Heart right ventricle (tissue), 16 donors: ENCODE measurements at regions not wholly inside any gene's neighbourhood (a gene's known extent, or its start where the extent isn't known, plus 50 kb on each side); places are given as distances from the start of the nearest gene placed in this dataset.
"Not testable (repeated sequence)": the region's sequence is repeated elsewhere in the genome, so short reads cannot be mapped to it uniquely, and the experiment has no call there.

ENCODE experiments used
- ATAC-seq, 8 donors: fragments of 200-7000 bp; cut with Tn5 transposase; one replicate each; pipeline ENCODE4 v1.9.1; 2020; ENCODE audit warnings: mild to moderate bottlenecking in 8 of 8, moderate library complexity in 8 of 8, moderate number of reproducible peaks in 1 of 8
- DNase-seq, 2 donors: peaks; one replicate each; pipeline ENCODE4 v3.0.0-alpha.2; 2020
- H3K27ac ChIP-seq, 10 donors: fragments of 200-600 bp; sonication (generic) in 2 of 10; one replicate each; pipeline versions ENCODE4 v1.5.0 to v1.8.0; 2020 to 2022; ENCODE audit warnings: mild to moderate bottlenecking in 3 of 10
- H3K27me3 ChIP-seq, 7 donors: fragments of 200-600 bp; one replicate each; pipeline ENCODE4 v1.8.0; 2021 to 2022; ENCODE audit warnings: mild to moderate bottlenecking in 2 of 7
- H3K36me3 ChIP-seq, 9 donors: fragments of 200-600 bp; sonication (generic) in 1 of 9; one replicate each; pipeline versions ENCODE4 v1.5.0 to v1.8.0; 2020 to 2022; ENCODE audit warnings: mild to moderate bottlenecking in 2 of 9
- H3K4me1 ChIP-seq, 9 donors: fragments of 200-600 bp; sonication (generic) in 1 of 9; one replicate each; pipeline versions ENCODE4 v1.5.0 to v1.8.0; 2020 to 2022; ENCODE audit warnings: mild to moderate bottlenecking in 4 of 9
- H3K4me3 ChIP-seq, 10 donors: fragments of 200-600 bp; sonication (generic) in 2 of 10; one replicate each; pipeline versions ENCODE4 v1.5.0 to v1.8.0; 2020 to 2022; ENCODE audit warnings: mild to moderate bottlenecking in 7 of 10, moderate library complexity in 2 of 10
- H3K9me3 ChIP-seq, 11 donors: fragments of 200-600 bp in 10 of 11; sonication (generic) in 2 of 11; one replicate each; pipeline versions ENCODE4 v1.5.0 to v1.8.0; 2013 to 2022; ENCODE audit warnings: mild to moderate bottlenecking in 2 of 11, control low read depth in 1 of 11, moderate library complexity in 1 of 11
- WGBS, 2 donors: extraction: QIAGEN DNeasy Blood & Tissue Kit; methylation state at CpG; one replicate each; pipeline ENCODE4 v1.1.7; 2013; ENCODE audit warnings: inconsistent platforms in 1 of 2; 5-methylcytosine and 5-hydroxymethylcytosine counted together
- intact Hi-C, 10 donors: fragments of 100-400 bp; cut with DNase I; formaldehyde crosslinking; loops; one replicate each; pipeline versions ENCODE4 v1.11.1 to v1.14.2; 2022
- TF ChIP-seq, protein P1 (sequence below), 9 donors: fragments of 200-600 bp; sonication (generic) in 2 of 9; IDR thresholded peaks; one replicate each; pipeline versions ENCODE4 v1.5.0 to v1.8.0; 2021 to 2022; ENCODE audit warnings: antibody characterized with exemption in 9 of 9, mild to moderate bottlenecking in 5 of 9, moderate library complexity in 1 of 9
- donor health status: Arrhythmogenic right ventricular cardiomyopathy.
- donor health status: ischemic (EF 13 %, LVEDD 7.1; RV severe dilation, severe dysfunction).
- donor health status: healthy with polysubstance abuse.
- donor health status: DM: no; HTN: yes; CAD: no.
- donor health status: DM: no; HTN: no; CAD: no.
- donor health status: ischemic (EF 25% LVEDD 6.9; RV normal size, moderate dysfunction).
- donor health status: ischemic (EF 25% LVEDD 5.7; RV mildly dilated, moderate dysfunction).
- donor health status: healthy.
- donor health status: DM: yes; HTN: yes; CAD: no.
- donor health status: Ischemic cardiomyopathy.
- donor health status: ischemic (EF 35%, LVEDD 5.7; RV mildly dilated, moderate dysfunction).
- donor health status: nonischemic (EF 11% LVEDD 7.7; RV severe dilation, severe dysfunction).
- donor health status: DM: yes; HTN: yes; CAD: no.
- donor health status: PGD.
- donor health status: ischemic (EF 29% LVEDD 5.4; RV normal size, mild dysfunction).
- donor health status: nonischemic (EF 23%, LVEDD 6.1; RV moderate dilation, normal function).

DNA sequence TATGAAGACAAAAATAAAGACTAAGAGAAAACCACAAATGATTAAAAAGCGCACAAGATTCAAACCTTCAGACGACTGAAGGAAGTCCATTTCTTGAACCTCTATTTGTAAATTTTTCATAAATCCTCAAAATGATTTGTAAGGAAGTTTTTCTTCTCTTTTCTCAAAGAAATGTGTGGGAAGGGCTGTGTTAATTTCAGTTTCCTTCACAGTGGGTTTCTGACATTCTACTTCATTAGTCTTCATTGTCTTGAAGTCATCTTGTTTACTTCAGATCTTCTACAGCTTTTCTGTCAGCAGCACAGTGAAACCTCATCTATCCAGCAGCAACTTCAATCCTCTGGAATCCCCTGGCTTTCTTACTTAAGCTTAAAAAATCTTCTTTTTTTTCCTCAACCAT is 87.6 kb upstream of the MYLIP start:
- peaks cover 0 to 14% (median 0%) of the 10 kb centered on the region in 9 donors for H3K4me1 ChIP-seq
- peaks cover 0 to 11% (median 0%) of the 10 kb centered on the region in 11 donors for H3K9me3 ChIP-seq
- intact Hi-C loops, result no loop called here
- no peaks in the 10 kb centered on the region for H3K36me3 ChIP-seq
- H3K27ac ChIP-seq, result no peak overlapping the region
- no peak overlapping the region for H3K4me3 ChIP-seq
- DNase-seq (no peak), ATAC-seq (no peak)
- 82 to 92% methylated on average over 2 of the region's 2 CpGs for WGBS, 2 donors
- TF ChIP-seq, protein P1, sequence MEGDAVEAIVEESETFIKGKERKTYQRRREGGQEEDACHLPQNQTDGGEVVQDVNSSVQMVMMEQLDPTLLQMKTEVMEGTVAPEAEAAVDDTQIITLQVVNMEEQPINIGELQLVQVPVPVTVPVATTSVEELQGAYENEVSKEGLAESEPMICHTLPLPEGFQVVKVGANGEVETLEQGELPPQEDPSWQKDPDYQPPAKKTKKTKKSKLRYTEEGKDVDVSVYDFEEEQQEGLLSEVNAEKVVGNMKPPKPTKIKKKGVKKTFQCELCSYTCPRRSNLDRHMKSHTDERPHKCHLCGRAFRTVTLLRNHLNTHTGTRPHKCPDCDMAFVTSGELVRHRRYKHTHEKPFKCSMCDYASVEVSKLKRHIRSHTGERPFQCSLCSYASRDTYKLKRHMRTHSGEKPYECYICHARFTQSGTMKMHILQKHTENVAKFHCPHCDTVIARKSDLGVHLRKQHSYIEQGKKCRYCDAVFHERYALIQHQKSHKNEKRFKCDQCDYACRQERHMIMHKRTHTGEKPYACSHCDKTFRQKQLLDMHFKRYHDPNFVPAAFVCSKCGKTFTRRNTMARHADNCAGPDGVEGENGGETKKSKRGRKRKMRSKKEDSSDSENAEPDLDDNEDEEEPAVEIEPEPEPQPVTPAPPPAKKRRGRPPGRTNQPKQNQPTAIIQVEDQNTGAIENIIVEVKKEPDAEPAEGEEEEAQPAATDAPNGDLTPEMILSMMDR (IDR thresholded peaks at IDR 0.05), result no peak
- no peaks in the 10 kb centered on the region for H3K27me3 ChIP-seq

DNA sequence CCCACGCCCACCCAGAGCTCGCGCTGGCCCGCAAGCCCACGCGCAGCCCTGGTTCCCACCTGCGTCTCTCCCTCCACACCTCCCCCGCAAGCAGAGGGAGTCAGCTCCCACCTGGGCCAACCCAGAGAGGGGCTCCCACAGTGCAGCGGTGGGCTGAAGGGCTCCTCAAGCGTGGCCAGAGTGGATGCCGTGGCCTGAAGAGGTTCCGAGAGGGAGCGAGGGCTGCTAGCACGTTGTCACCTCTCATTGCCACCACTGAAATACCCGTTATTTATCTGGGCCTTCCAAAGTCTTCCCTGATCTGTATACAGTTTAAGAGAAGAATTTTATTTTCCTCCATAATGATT is 88.3 kb upstream of the MYLIP start:
- Histone ChIP-seq H3K4me1 (peaks cover 0 to 14% (median 0%) of the 10 kb centered on the region in 9 donors), H3K9me3 (peaks cover 0 to 11% (median 0%) of the 10 kb centered on the region in 11 donors), H3K36me3 (no peaks in the 10 kb centered on the region), H3K27ac (no peak overlapping the region), H3K27me3 (no peaks in the 10 kb centered on the region), H3K4me3 (no peak overlapping the region)
- TF ChIP-seq, protein P1 (IDR thresholded peaks at IDR 0.05), result no peak
- WGBS, 2 donors, result 90 to 97% methylated on average over 15 of the region's 15 CpGs
- intact Hi-C loops, result no loop called here
- DNase-seq (no peak), ATAC-seq (no peak)

DNA sequence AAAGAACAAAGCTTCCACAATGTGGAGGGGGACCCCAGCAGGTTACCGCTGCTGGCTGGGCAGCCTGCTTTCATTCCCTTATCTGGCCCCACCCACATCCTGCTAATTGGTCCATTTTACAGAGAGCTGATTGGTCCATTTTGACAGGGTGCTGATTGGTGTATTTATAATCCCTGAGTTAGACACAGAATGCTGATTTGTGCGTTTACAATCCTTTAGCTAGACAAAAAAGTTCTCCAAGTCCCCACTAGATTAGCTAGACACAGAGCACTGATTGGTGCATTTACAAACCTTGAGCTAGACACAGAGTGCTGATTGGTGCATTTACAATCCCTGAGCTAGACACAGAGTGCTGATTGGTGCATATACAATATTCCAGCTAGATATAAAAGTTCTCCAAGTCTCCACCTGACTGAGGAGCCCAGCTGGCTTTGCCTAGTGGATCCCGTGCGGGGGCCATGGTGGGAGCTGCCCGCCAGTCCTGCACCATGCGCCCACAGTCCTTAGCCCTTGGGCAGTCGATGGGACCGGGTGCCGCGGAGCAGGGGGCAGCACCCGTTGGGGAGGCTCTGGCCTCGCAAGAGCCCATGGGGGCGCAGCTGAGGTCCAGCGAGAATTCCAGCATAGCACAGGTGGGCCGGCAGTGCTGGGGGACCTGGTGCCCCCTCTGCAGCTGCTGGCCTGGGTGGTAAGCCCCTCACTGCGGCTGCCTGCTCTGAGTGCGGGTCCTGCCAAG is 88.8 kb upstream of the MYLIP start:
- Histone ChIP-seq H3K4me1 (peaks cover 0 to 14% (median 0%) of the 10 kb centered on the region in 9 donors), H3K9me3 (peaks cover 0 to 11% (median 0%) of the 10 kb centered on the region in 11 donors)
- H3K27me3 ChIP-seq, ATAC-seq, H3K27ac ChIP-seq, H3K4me3 ChIP-seq, DNase-seq, intact Hi-C loops, H3K36me3 ChIP-seq: not testable (repeated sequence)
- 96 to 98% methylated on average over 17 of the region's 17 CpGs for WGBS, 2 donors

DNA sequence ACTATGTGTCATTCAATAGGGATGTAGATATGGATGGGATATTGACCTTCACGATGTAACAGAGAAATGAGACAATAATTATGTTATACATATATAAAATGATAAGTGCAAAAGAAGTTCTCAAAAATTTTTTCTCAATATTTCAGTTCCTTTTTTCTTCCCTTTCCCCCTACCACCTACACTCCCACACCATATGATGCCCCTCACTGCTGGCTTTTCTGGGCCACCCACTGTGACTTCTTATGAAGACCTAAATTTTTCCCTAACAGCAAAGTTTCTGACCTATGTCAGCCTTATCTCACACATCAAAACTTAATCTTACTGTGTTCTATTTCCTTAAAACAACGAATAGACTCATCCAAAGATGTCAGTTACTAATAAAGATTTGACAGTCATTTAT is 89.9 kb upstream of the MYLIP start:
- peaks cover 0 to 11% (median 0%) of the 10 kb centered on the region in 9 donors for H3K4me1 ChIP-seq
- WGBS, 2 donors, result 81 to 89% methylated on average over 2 of the region's 2 CpGs
- ATAC-seq, result no peak
- intact Hi-C loops, result no loop called here
- H3K4me3 ChIP-seq, result no peak overlapping the region
- DNase-seq, result no peak
- H3K9me3 ChIP-seq, result peaks cover 0 to 11% (median 0%) of the 10 kb centered on the region in 11 donors
- no peaks in the 10 kb centered on the region for H3K36me3 ChIP-seq
- TF ChIP-seq, protein P1 (IDR thresholded peaks at IDR 0.05), result no peak
- H3K27me3 ChIP-seq, result no peaks in the 10 kb centered on the region
- H3K27ac ChIP-seq, result no peak overlapping the region

DNA sequence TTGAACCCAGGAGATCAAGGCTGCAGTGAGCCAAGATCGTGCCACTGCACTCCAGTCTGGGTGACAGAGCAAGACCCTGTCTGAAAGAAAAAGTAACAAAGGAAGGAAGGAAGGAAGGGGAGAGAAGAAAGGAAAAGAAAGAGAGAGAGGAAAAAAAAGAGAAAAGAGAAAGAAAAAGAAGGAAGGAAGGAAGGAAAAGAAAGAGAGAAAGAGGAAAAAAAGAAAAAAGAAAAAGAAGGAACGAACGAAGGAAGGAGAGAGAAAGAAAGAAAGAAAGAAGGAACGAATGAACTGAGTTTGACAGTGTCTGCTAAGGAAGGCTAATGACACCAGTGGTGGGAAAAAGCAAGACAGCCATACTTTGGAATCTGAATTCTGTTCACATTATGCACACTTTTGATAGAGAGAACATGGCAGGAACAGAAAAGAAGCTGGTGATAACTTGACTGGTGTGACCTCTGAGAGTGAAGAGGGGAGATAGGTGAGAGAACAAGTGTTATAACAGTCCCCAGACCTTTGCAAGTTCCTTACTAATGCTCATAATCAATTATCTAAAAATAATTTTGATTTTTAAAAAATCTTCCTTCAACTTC is 93.3 kb upstream of the MYLIP start:
- TF ChIP-seq, protein P1 (IDR thresholded peaks at IDR 0.05), result no peak
- no peaks in the 10 kb centered on the region for H3K36me3 ChIP-seq
- H3K4me3 ChIP-seq, result no peak overlapping the region
- peaks cover 0 to 22% (median 6%) of the 10 kb centered on the region in 11 donors for H3K9me3 ChIP-seq
- no peak for DNase-seq
- no peak overlapping the region for H3K27ac ChIP-seq
- H3K27me3 ChIP-seq, result no peaks in the 10 kb centered on the region
- 75 to 80% methylated on average over 4 of the region's 4 CpGs for WGBS, 2 donors
- intact Hi-C loops, result no loop called here
- no peaks in the 10 kb centered on the region for H3K4me1 ChIP-seq
- ATAC-seq, result no peak
